ENCODE measurements at regions not wholly inside any gene's neighbourhood (a gene's known extent, or its start where the extent isn't known, plus 50 kb on each side); places are given as distances from the start of the nearest gene placed in this dataset.
A peak's percentile ranks its signal among the peaks of the same experiment; 100 is the strongest.

DNA sequence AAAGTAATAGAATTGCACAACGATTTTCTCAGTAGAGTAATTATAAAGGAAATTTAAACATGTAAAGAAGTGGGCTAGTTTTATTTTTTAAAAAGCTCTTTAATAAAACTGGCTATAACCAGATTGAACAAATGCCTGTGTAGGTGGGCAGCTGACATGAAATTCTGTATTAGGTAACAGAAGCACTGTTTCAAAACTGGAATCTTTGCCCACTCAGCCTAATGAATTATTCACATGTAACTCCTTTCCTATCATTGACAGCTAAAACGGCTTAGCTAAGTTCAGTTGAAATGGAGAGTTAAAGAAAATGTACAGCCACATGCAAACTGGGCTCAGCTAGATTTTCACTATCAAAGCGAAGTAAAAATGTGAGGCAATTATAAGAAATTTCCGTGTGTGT lies 1300.1 kb upstream of the ACO1 start:
- DNase-seq, result no peak

DNA sequence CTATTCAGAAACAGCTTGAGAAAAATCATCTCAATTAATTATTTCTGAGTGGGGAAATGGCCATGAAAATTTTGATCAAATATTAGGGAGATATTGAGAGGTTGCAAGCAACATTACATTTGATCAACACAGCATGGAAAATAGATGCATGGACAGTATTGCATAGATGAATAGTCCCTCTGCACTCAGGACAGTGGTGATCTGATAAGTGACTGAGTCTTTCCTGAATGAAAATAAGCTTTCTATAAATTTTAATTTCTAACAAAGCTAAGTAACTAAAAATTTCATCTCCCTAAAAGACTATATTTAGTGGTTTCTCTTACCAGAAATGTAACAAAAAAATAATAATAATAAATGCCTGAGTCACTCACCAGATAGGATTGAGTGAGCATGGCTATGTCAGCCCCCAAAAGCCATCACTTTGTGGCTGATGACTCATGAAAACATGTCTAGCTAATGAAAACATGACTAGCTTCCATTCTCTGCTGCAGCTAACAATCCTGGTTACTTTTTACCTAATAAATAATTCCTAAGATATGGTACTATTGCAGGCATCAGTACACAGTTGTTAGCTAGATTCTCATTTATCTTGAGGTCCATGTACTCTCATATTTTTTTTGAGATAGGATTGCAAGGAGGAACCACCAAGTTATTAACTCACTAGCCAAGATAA lies 1294.8 kb upstream of the ACO1 start:
- DNase-seq, result no peak

DNA sequence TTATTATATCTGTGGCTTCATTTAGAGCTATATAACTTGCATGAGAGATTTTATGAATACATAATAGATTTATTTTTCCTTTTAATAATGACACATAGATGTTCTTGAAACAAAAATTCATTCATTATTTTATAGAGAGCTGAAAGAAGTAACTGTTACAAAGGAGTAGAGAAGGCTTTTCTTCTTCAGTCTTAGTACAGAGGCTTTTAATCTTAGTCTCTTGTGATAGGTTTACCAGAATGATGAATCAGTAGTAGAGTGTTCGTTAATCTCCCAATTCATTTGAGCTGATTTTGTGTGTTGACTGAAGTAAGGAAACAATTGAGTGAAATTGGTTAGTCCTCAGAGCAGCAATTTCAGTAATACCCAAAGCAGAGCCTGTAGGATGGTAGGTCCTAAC lies 1284.1 kb upstream of the ACO1 start:
- DNase-seq, result no peak

DNA sequence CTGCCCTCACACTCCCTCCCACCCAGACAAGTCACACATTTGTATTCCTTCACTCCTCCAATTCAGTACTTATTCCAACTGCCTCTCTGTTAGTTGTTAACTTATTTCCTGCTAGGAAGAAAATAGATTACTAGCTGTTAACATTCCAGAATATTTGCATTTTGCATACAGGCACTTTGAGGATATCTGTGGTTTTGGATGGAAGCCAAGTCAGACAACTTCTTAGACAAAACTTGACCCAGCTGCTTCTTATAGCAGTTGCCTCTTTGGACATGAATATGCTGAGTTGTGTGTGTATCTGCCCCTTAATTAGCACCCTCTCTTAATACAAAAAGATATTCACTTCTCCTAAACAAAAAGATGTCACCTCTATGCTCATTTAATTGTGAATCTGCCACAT lies 1280.6 kb upstream of the ACO1 start:
- peak; percentile 7 to 12 for DNase-seq

DNA sequence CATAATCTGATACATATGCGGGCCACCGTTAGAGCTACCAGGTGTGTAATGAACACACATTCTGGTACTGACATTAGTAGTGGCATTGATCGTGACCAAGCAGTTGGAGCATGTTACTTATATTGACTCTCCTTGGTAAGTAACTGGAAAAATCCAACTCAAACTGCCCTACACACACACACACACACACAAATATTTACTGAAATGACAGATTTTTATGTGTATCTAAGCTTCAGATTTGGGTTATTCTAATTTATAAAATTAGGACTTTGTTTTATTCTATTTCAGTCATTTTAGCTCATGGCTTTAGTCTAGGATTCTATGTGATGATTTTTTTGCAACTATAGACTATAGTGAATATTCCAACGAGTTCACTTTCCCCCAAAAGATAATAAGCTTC lies 1280.2 kb upstream of the ACO1 start:
- no peak for DNase-seq

DNA sequence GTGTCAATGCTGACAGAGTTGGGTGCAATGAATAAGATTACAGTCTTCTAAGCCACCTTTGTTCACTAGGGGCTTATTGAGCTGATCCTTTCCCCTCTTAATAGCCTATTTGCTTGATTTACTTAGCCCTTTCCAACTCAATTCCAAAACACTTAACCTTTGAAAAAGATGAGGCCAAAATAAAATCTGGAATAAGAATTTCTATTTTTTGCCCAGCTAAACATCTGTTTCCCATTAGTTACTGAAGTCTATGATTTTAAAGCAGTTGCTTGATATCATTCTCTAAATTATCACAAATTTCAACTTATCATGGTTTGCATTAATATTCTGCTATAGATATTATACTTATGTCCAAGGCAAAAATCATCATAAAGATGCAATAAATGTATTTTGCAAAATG lies 1272.0 kb upstream of the ACO1 start:
- no peak for DNase-seq

DNA sequence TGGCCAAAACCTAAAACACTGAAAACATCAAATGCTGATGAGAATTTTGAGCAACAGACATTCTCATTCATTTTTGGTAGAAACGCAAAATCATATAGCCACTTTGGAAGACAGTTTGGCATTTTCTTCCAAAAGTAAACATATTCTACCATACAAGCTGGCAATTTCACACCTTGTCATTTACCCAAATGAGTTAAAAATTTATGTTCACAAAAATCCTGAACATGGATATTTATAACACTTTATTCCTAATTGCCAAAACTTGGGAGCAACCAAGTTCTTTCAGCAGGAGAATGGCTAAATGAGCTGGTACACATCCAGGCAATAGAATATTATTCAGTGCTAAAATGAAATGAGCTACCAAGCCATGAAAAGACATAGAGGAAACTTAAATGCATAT lies 1270.1 kb upstream of the ACO1 start:
- DNase-seq, result no peak

DNA sequence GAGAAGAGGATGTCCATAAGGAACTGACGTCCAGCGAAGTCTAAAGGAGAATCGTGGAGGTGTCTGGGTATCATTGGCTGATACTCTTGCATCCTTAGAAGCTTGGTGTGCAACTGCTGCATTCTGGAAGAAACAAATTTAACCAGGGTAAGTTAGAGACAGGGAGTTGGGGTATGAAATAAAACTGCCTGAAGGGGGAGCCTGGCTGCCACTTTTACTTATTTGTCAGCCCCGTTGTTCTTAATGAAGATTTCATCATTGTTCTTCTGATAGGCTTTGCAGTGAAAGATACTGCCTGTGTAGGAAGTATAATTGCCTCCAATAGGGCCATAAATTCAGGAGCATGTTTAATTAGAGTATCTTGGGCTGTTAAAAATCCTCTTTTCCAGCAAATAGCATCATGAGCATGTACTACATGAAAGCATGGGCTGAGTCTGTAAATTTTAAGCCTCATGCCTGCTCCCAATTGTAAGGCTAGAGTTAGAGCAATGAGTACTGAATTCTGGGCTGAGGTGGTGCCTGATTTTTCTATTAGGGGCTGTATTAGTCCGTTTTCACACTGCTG lies 1264.5 kb upstream of the ACO1 start:
- DNase-seq, result peak; percentile 53 to 69

DNA sequence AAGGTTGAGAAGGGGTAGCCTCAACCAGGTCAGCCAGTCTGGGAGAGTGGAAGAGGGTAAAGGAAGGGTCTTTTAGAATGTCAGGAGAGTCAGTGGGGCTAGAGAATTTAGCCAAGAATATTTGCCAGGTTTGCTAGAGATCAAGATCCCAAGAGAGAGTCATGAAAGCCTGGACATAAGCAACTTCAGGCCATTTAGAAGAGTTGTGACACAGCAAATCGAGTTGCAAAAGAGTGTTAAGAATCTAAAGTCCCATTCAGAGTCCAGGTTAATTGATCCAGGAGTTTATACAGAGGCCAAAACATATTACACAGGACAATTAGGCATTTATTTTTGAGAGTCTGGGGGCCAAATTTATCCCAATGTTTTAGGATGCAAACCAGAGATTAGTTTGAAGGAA lies 1260.1 kb upstream of the ACO1 start:
- DNase-seq, result no peak

DNA sequence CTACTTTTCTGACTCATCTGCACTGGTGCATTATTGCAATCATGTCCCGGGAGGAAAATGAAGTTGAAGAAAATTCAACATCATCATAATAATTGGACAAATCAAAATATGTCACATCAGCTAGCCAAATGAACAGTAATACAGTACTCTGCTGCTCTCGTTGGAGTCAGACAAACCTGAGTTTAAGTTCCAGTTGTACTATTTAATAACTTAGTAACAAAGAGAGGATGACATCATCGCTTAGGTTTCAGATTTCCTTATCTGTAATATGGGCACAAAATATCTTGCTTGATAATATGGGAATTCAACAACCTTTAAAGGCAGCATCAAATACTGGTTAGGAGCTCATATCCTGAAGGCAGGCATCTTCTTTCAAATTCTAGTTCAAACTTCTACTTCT lies 1248.9 kb upstream of the ACO1 start:
- DNase-seq, result no peak

DNA sequence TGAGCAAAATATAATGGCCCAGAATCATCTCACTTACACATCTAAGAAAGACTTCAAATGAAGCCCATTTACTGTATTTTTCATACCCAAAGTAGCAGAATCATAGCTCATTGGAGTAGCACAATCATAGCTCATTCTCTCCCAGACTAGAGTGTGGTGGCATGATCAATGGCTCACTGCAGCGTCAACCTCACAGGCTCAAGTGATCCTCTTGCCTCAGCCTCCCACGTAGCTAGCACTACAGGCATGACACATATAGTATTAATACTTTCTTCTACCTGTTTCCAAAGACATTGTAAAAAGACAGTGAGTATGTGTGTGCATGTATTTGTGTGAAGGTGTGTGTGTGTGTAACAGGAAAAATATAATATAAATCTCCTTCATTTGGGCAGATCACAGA lies 1247.9 kb upstream of the ACO1 start:
- no peak for DNase-seq

DNA sequence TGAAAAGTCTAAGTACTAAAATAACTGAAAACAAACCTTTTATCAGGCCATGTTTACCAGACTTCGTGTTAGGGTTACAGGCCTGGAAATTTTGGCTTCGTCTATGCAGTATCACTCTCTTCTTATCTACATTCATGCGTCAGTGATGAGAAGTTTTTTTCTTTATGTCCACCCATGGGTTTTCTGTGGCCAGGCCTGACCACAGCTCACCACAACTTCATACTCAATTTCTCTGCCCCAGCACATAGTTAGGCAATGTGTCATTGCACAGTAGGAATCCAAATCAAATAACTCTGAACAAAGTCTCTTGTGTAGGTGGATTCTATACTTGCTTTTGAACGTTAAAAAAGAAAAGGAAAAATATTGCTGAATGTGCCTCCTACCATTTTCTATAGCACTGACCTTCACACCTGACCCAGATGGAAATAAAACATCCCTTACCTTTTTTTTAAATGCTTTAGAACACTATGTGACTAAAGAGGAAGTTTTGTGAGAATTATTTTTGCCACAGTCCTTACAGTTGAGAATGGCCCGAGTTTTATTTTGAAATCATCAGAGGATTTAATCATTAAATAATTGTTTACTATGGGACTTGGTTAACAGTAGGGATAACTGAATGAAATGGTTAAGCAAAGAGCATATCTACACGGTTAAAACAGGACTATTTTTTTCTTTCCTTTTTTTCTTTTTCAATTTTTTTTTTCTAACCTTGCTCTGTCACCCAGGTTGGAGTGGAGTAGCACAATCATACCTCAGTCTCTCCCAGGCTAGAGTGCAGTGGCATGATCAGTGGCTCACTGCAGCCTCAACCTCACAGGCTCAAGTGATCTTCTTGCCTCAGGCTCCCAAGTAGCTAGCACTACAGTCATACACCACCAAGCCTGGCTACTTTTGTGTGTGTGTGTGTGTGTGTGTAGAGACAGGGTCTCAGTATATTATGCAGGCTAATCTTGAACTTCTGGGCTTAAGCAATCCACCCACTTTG lies 1247.0 kb upstream of the ACO1 start:
- DNase-seq, result no peak

DNA sequence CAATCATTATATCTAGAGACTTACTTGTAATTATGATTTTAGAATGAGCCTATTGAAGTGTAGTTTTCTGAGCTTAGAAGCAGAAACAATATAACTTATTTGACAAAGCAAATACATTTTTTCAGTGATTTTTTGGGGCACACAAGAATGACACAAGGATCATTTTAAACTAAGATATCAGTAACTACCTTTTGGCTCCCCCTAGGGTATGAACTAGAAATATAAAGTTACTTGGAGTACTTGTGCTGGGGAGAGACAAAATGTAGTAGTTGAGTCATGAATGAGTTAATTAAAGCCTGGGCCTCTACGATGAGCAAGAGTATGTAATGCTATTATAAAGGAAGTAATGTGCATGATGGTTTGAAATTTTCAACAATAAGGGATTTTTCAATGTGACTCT lies 1244.1 kb upstream of the ACO1 start:
- peak; percentile 76 to 82 for DNase-seq

DNA sequence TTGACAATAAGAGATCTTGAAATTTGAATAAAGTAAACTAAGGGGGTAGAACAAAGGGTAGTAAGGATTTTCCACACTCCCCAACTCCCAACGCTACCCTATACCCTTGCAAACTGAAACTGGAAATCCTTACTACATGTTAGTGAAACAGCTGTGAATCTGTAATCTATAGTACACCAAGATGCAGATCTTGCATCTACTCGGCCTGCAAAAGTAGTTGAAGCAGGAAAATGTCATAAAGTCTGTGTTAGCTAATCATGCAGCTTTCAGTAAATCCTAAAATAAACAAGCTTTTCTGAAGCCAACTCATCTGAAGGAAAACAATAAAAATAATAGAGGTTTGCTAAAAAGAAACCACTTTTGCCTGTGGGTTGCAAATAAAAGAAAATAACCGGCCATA lies 1242.0 kb upstream of the ACO1 start:
- no peak for DNase-seq

DNA sequence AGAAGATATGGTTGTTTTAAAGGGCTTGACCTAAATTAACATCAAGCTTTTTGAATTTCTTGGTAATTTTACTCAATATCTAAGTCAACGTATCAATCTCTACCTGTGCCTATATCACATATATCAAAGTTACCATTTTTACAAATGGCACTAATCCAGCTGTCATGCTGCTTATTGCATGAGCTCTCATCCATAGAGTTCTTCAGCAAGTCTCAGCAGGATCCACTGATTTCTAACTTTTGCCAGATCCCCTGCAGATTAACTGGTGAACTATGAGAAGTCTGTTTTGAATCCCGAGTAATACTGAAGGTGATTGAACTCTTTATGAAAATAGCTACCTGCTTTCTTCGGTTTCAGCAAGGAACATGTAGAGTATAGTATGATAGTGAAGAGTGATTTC lies 1239.8 kb upstream of the ACO1 start:
- DNase-seq, result no peak

DNA sequence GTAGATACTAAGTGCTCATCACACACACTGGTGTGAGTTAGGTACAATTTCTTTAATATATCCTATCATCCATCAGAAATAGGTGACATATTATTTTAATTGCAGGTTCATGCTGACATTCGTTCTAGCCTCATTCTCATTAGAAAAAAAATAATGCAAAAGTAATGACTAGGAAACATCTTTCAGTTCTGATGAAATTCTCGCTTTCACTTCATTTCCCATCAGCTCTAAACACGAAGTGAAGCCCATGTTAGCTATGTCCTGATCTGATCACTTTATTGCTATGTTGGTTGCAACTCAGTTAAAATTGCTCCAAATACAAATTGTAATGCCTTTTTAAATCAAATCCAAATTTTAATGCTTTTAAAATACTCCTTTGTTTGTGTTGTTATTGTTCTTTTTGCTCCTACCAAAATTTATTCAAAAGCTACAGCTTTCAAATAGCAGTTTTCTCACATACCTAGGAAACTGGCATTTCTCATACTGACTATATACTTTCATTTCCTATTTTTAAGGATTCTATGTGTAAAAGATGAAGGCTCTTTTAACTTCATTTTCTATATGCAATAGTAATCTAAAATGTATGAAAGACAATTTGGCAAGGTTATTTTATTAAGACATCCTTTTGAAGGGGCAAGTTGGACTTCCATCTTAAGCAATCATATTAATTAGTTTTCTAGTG lies 1237.8 kb upstream of the ACO1 start:
- no peak for DNase-seq

DNA sequence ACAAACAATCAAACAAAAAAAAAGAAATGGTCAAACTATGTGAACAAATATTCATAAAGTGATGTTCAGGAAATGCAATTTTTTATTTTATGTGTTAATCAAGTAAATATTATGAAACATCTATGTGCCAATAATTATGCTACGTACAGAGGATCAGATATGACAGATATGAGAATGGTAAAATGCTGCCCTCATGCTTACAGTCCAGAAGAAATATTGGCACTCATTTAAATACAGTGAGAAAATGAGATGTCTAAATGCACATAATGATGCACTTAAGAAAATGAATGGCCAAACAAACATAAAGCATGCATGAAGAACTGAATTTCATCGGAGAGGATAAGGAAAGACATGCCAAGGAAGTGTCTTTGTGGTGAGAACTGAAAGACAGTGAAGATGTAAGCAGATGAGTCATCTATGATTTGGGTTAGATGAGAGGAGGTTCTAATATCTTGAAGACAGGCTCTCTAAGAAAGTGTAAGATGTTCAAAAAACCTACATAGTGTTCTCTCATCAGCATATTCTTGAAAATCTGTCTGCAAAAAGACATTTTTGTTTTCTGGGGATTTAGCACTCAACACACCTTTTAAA lies 1231.1 kb upstream of the ACO1 start:
- DNase-seq, result peak; percentile 1 to 26

DNA sequence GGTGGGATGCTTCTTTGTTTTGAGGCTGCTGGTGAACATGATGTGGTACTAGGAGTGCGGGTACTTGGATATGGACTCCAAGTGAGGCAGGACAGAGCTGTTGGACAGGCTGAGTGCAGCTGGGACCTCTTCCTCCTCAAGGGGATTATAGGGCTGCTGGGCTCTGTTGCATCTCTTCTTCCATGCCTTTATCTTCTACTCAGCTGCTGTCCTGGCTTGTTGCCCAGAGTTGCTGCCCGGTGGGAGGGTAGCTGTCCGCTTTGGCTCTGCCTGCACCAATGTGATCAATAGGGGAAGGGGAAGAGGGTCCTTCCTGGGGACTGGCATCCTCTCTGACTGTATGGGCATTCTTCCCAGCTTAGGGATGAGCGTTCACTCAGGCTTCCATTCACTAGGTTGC lies 1217.9 kb upstream of the ACO1 start:
- DNase-seq, result no peak

DNA sequence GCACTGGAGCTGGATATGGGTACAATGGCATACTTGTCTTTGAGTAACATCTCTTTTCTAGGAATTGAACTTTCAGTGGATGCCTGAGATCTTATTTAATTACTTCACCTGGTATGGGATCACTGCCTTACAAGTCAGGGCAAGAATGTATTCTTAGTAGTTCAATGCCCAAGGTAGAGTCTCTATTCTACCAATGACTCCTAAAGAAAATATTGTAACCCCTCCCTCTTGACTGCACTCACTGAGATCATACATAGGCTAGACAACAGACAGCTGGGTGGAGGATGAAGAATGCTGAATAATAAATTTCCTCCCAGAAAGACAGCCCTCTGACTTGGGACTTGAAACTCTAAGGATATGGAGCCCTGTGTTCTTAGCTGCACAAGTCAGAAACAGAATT lies 1216.3 kb upstream of the ACO1 start:
- DNase-seq, result no peak

DNA sequence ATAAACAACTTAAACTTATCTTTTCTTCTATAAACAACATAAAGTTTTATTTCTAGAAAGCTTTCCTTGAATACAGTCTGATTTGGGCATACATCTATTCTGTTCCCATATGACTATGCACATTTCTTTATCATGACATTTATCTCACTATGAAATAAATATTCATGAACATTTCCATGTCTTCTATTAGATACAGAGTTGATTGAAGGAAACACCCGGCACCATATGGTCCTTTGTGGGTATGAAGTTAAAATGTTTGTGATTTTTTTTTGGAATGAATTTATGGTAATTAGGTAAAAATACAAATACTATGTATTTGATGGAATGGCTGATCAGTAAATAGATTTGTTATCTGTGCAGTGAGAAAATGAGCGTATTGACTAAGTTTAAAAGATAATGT lies 1209.8 kb upstream of the ACO1 start:
- no peak for DNase-seq

DNA sequence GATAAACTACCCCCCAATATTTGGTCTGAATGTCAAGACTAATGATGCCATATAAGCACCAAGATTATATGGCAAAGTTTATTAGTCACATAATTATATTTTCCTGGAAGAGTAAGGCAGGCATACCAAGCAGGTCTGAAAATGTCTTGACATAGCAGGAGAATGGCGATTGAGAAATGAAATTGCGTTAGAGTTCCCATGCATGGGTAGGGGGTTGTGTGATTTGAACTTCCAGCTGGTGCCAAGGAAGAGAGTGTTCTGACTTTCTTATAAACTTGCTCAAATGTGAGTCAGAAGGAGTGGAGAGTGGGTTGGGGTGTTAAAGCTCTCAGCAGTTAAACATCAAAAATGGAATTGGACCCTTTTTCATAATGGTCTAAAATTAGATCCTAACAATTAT lies 1200.6 kb upstream of the ACO1 start:
- no peak for DNase-seq

DNA sequence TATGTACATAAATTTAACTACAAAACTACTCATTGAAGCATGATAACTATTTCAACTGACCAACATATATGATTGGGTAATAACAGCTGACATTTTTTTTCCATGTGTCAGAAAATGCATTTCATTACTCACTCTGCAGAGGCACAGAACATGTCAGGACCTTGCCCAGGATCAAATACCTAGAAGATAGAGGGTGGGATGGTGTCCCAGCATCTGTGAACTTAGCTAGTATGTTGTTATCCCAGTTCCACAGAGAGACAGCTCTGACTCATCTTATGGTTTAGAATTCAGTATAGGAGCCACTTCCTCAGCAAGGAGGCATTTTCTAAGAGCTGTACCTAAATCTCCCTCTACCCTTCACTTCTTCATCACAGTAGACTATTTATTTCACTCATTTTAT lies 1198.6 kb upstream of the ACO1 start:
- no peak for DNase-seq

DNA sequence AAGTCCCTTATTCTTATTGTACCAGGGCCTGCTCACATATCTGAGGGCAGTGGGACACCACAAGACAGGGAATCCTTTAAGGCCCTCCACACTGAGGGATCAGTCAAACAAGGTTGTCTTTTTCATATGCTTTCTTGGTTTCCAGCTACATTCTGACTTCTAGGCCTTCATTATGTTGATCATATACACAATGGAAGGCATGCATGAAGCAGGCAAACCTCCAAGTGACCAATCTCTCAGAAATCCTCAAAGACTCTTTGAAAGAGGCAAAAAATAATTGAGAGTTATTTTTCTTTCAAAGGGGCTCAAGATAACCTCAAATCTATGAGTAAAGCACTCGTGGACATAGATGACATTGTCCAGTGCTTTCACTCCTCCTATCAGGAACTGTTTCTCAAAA lies 1195.9 kb upstream of the ACO1 start:
- DNase-seq, result no peak
